Astrocyte (in vitro differentiated cells and primary cell): ENCODE measurements at regions not wholly inside any gene's neighbourhood (a gene's known extent, or its start where the extent isn't known, plus 50 kb on each side); places are given as distances from the start of the nearest gene placed in this dataset.

ENCODE experiments used
- DNase-seq: peaks from one replicate; pipeline ENCODE4 v3.0.0-alpha.2; 2010; ENCODE audit warnings: low read depth
- FAIRE-seq: peaks from 2 replicates; lab custom pipeline; 2011; peaks lifted over from hg19 to GRCh38; lab: Jason Lieb, UNC
- H2AFZ ChIP-seq: 2 replicates; pipeline ENCODE4 v1.6.0; 2012; ENCODE audit warnings: low read depth, low read length, inconsistent platforms
- H3K27ac ChIP-seq: 2 replicates; pipeline ENCODE4 v1.5.1; 2011; ENCODE audit warnings: low read depth, low read length, inconsistent platforms
- H3K27me3 ChIP-seq: 2 replicates; pipeline ENCODE4 v1.6.0; 2011; ENCODE audit warnings: low read length, inconsistent platforms; ENCODE audit not compliant: insufficient read depth
- H3K36me3 ChIP-seq: 2 replicates; pipeline ENCODE4 v1.5.1; 2011; ENCODE audit warnings: low read length, inconsistent platforms; ENCODE audit not compliant: insufficient read depth
- H3K4me1 ChIP-seq: 2 replicates; pipeline ENCODE4 v1.5.1; 2011; ENCODE audit warnings: low read length, inconsistent platforms; ENCODE audit not compliant: insufficient read depth
- H3K4me2 ChIP-seq: 2 replicates; pipeline ENCODE4 v1.6.0; 2012; ENCODE audit warnings: low read length, inconsistent platforms
- H3K4me3 ChIP-seq: 2 replicates; pipeline ENCODE4 v1.5.1; 2011; ENCODE audit warnings: low read depth, mild to moderate bottlenecking, low read length, inconsistent platforms; ENCODE audit not compliant: insufficient read depth
- H3K79me2 ChIP-seq: 2 replicates; pipeline ENCODE4 v1.6.0; 2012; ENCODE audit warnings: mild to moderate bottlenecking, low read length, inconsistent platforms; ENCODE audit not compliant: insufficient read depth
- H3K9ac ChIP-seq: 2 replicates; pipeline ENCODE4 v1.6.0; 2012; ENCODE audit warnings: mild to moderate bottlenecking, low read length, inconsistent platforms
- H3K9me3 ChIP-seq: 2 replicates; pipeline ENCODE4 v1.5.1; 2012; ENCODE audit warnings: low read depth, mild to moderate bottlenecking, low read length, inconsistent platforms; ENCODE audit not compliant: insufficient read depth
- H4K20me1 ChIP-seq: 2 replicates; pipeline ENCODE4 v1.6.0; 2012; ENCODE audit warnings: low read length, inconsistent platforms; ENCODE audit not compliant: insufficient read depth
- H3K27ac Mint-ChIP-seq: one replicate; pipeline ENCODE4 v1.8.0; 2021; ENCODE audit warnings: mild to moderate bottlenecking, mixed read lengths; ENCODE audit not compliant: unreplicated experiment
- H3K27me3 Mint-ChIP-seq: one replicate; pipeline ENCODE4 v1.8.0; 2021; ENCODE audit warnings: low read depth, mixed read lengths; ENCODE audit not compliant: unreplicated experiment
- H3K36me3 Mint-ChIP-seq: one replicate; pipeline ENCODE4 v1.8.0; 2021; ENCODE audit warnings: low read depth, mixed read lengths; ENCODE audit not compliant: unreplicated experiment
- H3K4me1 Mint-ChIP-seq: one replicate; pipeline ENCODE4 v1.8.0; 2021; ENCODE audit warnings: low read depth, mixed read lengths; ENCODE audit not compliant: unreplicated experiment
- H3K4me3 Mint-ChIP-seq: one replicate; pipeline ENCODE4 v1.8.0; 2021; ENCODE audit warnings: mild to moderate bottlenecking, moderate library complexity, mixed read lengths; ENCODE audit not compliant: unreplicated experiment
- H3K9me3 Mint-ChIP-seq: one replicate; pipeline ENCODE4 v1.8.0; 2021; ENCODE audit warnings: mild to moderate bottlenecking, mixed read lengths; ENCODE audit not compliant: unreplicated experiment
- EZH2 ChIP-seq: IDR thresholded peaks from 2 replicates; pipeline ENCODE4 v1.6.1; 2012; ENCODE audit warnings: mild to moderate bottlenecking, low read length, inconsistent platforms; ENCODE audit not compliant: insufficient read depth
- TF ChIP-seq, protein P1 (sequence below): IDR thresholded peaks from 2 replicates; pipeline ENCODE4 v1.5.1; 2011; ENCODE audit warnings: low read depth, mild to moderate bottlenecking, inconsistent platforms, low read length, moderate library complexity; ENCODE audit not compliant: insufficient read depth

- H3K4me1 Mint-ChIP-seq, result no peaks in the 10 kb centered on the region
- no peak overlapping the region for H3K27ac Mint-ChIP-seq
- Histone ChIP-seq H3K4me3 (no peak overlapping the region), H3K4me2 (no peak overlapping the region), H3K9me3 (no peaks in the 10 kb centered on the region), H3K36me3 (no peaks in the 10 kb centered on the region), H3K4me1 (no peaks in the 10 kb centered on the region), H3K27me3 (no peaks in the 10 kb centered on the region), H3K79me2 (no peaks in the 10 kb centered on the region), H3K9ac (no peak overlapping the region), H2AFZ (no peak overlapping the region), H3K27ac (no peak overlapping the region), H4K20me1 (no peaks in the 10 kb centered on the region)
- no peaks in the 10 kb centered on the region for H3K27me3 Mint-ChIP-seq
- TF ChIP-seq EZH2, result no peak
- TF ChIP-seq, protein P1, sequence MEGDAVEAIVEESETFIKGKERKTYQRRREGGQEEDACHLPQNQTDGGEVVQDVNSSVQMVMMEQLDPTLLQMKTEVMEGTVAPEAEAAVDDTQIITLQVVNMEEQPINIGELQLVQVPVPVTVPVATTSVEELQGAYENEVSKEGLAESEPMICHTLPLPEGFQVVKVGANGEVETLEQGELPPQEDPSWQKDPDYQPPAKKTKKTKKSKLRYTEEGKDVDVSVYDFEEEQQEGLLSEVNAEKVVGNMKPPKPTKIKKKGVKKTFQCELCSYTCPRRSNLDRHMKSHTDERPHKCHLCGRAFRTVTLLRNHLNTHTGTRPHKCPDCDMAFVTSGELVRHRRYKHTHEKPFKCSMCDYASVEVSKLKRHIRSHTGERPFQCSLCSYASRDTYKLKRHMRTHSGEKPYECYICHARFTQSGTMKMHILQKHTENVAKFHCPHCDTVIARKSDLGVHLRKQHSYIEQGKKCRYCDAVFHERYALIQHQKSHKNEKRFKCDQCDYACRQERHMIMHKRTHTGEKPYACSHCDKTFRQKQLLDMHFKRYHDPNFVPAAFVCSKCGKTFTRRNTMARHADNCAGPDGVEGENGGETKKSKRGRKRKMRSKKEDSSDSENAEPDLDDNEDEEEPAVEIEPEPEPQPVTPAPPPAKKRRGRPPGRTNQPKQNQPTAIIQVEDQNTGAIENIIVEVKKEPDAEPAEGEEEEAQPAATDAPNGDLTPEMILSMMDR, result no peak
- DNase-seq, result peak; percentile 10
- H3K9me3 Mint-ChIP-seq, result peaks cover 5% of the 10 kb centered on the region
- H3K4me3 Mint-ChIP-seq, result no peak overlapping the region
- no peaks in the 10 kb centered on the region for H3K36me3 Mint-ChIP-seq
- FAIRE-seq, result no peak
Observed at GRCh38 chr20:7490288-7490687, 450.0 kb downstream of the HAO1 start.

- FAIRE-seq (no peak), DNase-seq (no peak)
- H2AFZ ChIP-seq, result no peak overlapping the region
- H4K20me1 ChIP-seq, result no peaks in the 10 kb centered on the region
- no peak overlapping the region for H3K27ac ChIP-seq
- no peak overlapping the region for H3K4me3 ChIP-seq
- peaks cover 14% of the 10 kb centered on the region for H3K4me1 ChIP-seq
- Mint-ChIP-seq H3K4me1 (peaks cover 16% of the 10 kb centered on the region), H3K4me3 (no peak overlapping the region), H3K27ac (no peak overlapping the region), H3K36me3 (no peaks in the 10 kb centered on the region), H3K27me3 (no peaks in the 10 kb centered on the region), H3K9me3 (peaks cover 5% of the 10 kb centered on the region)
- H3K9ac ChIP-seq, result no peak overlapping the region
- no peaks in the 10 kb centered on the region for H3K27me3 ChIP-seq
- TF ChIP-seq, protein P1, result no peak
- no peak for TF ChIP-seq EZH2
- no peaks in the 10 kb centered on the region for H3K36me3 ChIP-seq
- H3K4me2 ChIP-seq, result no peak overlapping the region
- no peaks in the 10 kb centered on the region for H3K9me3 ChIP-seq
- H3K79me2 ChIP-seq, result no peaks in the 10 kb centered on the region
Observed at GRCh38 chr20:7492257-7492656, 448.0 kb downstream of the HAO1 start.

DNA sequence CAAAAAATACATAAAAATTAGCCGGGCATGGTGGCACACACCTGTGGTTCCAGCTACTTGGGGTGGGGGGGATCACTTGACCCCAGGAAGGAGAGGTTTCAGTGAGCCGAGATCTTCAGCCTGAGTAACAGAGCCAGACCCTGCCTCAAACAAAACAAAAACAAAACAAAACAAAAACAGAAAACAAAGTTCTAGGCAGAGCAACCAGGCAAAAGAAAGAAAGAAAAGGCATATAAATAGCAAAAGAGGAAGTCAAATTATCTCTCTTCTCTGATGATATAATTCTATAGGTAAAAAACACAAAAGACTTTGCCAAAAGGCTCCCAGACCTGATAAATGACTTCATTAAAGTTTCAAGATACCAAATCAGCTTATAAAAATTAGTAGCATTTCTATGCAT lies 446.9 kb downstream of the HAO1 start:
- FAIRE-seq (no peak), DNase-seq (no peak)
- no peak overlapping the region for H3K4me2 ChIP-seq
- Mint-ChIP-seq H3K27me3 (no peaks in the 10 kb centered on the region), H3K4me1 (peaks cover 25% of the 10 kb centered on the region), H3K27ac (no peak overlapping the region), H3K9me3 (peaks cover 5% of the 10 kb centered on the region), H3K36me3 (no peaks in the 10 kb centered on the region), H3K4me3 (no peak overlapping the region)
- no peaks in the 10 kb centered on the region for H3K79me2 ChIP-seq
- H3K36me3 ChIP-seq, result no peaks in the 10 kb centered on the region
- H3K9me3 ChIP-seq, result no peaks in the 10 kb centered on the region
- no peaks in the 10 kb centered on the region for H4K20me1 ChIP-seq
- H3K27me3 ChIP-seq, result no peaks in the 10 kb centered on the region
- H3K27ac ChIP-seq, result no peak overlapping the region
- H3K9ac ChIP-seq, result no peak overlapping the region
- TF ChIP-seq, protein P1, result no peak
- H3K4me1 ChIP-seq, result peaks cover 18% of the 10 kb centered on the region
- no peak overlapping the region for H2AFZ ChIP-seq
- no peak overlapping the region for H3K4me3 ChIP-seq
